Endothelial cell of umbilical vein (primary cell): ENCODE measurements at regions not wholly inside any gene's neighbourhood (a gene's known extent, or its start where the extent isn't known, plus 50 kb on each side); places are given as distances from the start of the nearest gene placed in this dataset.

ENCODE experiments used
- BruUV-seq: library from RNA; stranded (reverse); fragments of 400-500 nt; replicated peaks from 2 replicates; lab custom pipeline; 2021; lab: Mats Ljungman, UMichigan
- CTCF ChIA-PET: fragments of 300-600, 350-600 bp; sonication (Branson Sonifier 250); formaldehyde crosslinking; loops from one replicate; lab custom pipeline; 2021; ENCODE audit warnings: antibody characterized with exemption, inconsistent platforms; lab: Charles Lee
- POLR2A ChIA-PET: fragments of 300-600, 350-600 bp; sonication (Branson Sonifier 250); formaldehyde crosslinking; loops from one replicate; lab custom pipeline; 2021; ENCODE audit warnings: antibody characterized with exemption, inconsistent platforms; lab: Charles Lee
- DNase-seq: peaks from one replicate; pipeline ENCODE4 v3.0.0-alpha.2; 2011; ENCODE audit warnings: low read depth, low spot score
- FAIRE-seq: peaks from 2 replicates; lab custom pipeline; 2011; peaks lifted over from hg19 to GRCh38; lab: Jason Lieb, UNC
- H2AFZ ChIP-seq: 2 replicates; pipeline ENCODE4 v1.6.0; 2012; ENCODE audit warnings: low read depth, low read length, control low read depth, inconsistent platforms
- H3K27ac ChIP-seq: 2 replicates; pipeline ENCODE4 v1.5.1; 2011; ENCODE audit warnings: low read depth, mild to moderate bottlenecking, control low read depth, low read length, moderate library complexity; ENCODE audit not compliant: insufficient read depth
- H3K27me3 ChIP-seq, 2 experiments: 2 replicates each; pipeline versions ENCODE4 v1.6.0 to v1.6.1; 2011; ENCODE audit warnings: low read length in 2 of 2, mixed read lengths in 1 of 2; ENCODE audit not compliant: control insufficient read depth in 2 of 2, insufficient read depth in 2 of 2
- H3K36me3 ChIP-seq, 2 experiments: 2 replicates in 1 of 2; 3 replicates in 1 of 2; pipeline ENCODE4 v1.5.1; 2011; ENCODE audit warnings: low read length in 2 of 2, mild to moderate bottlenecking in 1 of 2, moderate library complexity in 1 of 2; ENCODE audit not compliant: control insufficient read depth in 2 of 2, insufficient read depth in 2 of 2; ENCODE audit errors: extremely low read depth in 1 of 2
- H3K4me1 ChIP-seq: 3 replicates; pipeline ENCODE4 v1.5.1; 2011; ENCODE audit warnings: mild to moderate bottlenecking, low read length; ENCODE audit not compliant: control insufficient read depth, insufficient read depth; ENCODE audit errors: extremely low read depth
- H3K4me2 ChIP-seq: 2 replicates; pipeline ENCODE4 v1.6.1; 2011; ENCODE audit warnings: low read length, control low read depth, mixed read lengths; ENCODE audit not compliant: insufficient read depth
- H3K4me3 ChIP-seq, 3 experiments: fragments of 200-600 bp in 1 of 3; sonication (generic), shearing (Covaris generic) in 1 of 3; replicated peaks in 1 of 3; 2 replicates each; pipeline ENCODE4 v1.5.1; 2011 to 2016; ENCODE audit warnings: control low read depth in 3 of 3, low read length in 3 of 3, mild to moderate bottlenecking in 2 of 3, inconsistent platforms in 1 of 3, low read depth in 1 of 3, moderate library complexity in 1 of 3; ENCODE audit not compliant: insufficient read depth in 1 of 3
- H3K79me2 ChIP-seq: 2 replicates; pipeline ENCODE4 v1.6.0; 2012; ENCODE audit warnings: low read length, inconsistent platforms; ENCODE audit not compliant: control insufficient read depth, insufficient read depth
- H3K9ac ChIP-seq: replicated peaks from 2 replicates; pipeline ENCODE3; 2011; ENCODE audit warnings: low read length, control low read depth; ENCODE audit not compliant: insufficient read depth; ENCODE audit errors: extremely low read depth
- H3K9me1 ChIP-seq: replicated peaks from 3 replicates; pipeline ENCODE4 v1.6.0; 2011; ENCODE audit warnings: mild to moderate bottlenecking, low read length; ENCODE audit not compliant: control insufficient read depth, insufficient read depth; ENCODE audit errors: extremely low read depth
- H3K9me3 ChIP-seq: replicated peaks from 2 replicates; pipeline ENCODE4 v1.5.1; 2012; ENCODE audit warnings: low read length, inconsistent platforms; ENCODE audit not compliant: control insufficient read depth, insufficient read depth
- H4K20me1 ChIP-seq: replicated peaks from 2 replicates; pipeline ENCODE3; 2011; ENCODE audit warnings: mild to moderate bottlenecking, low read length; ENCODE audit not compliant: control insufficient read depth, insufficient read depth; ENCODE audit errors: extremely low read depth
- EZH2 ChIP-seq: IDR thresholded peaks from 2 replicates; pipeline ENCODE4 v1.6.1; 2012; ENCODE audit warnings: borderline replicate concordance, low read depth, mild to moderate bottlenecking, moderate library complexity, low read length, inconsistent platforms; ENCODE audit not compliant: severe bottlenecking
- FOS ChIP-seq: IDR thresholded peaks from 2 replicates; pipeline ENCODE4 v1.6.1; 2011; ENCODE audit warnings: mild to moderate bottlenecking, low read length, moderate library complexity, borderline replicate concordance; ENCODE audit not compliant: insufficient read depth
- GATA2 ChIP-seq: IDR thresholded peaks from 2 replicates; pipeline ENCODE4 v1.7.0; 2011; ENCODE audit warnings: low read depth, mild to moderate bottlenecking, moderate library complexity, mixed read lengths, low read length; ENCODE audit not compliant: insufficient read length, insufficient read depth
- JUN ChIP-seq: IDR thresholded peaks from 2 replicates; pipeline ENCODE4 v1.6.1; 2011; ENCODE audit warnings: borderline replicate concordance, low read depth; ENCODE audit not compliant: insufficient read length, insufficient read depth
- MYC ChIP-seq: IDR thresholded peaks from one replicate; pipeline ENCODE4 v1.6.1; 2011; ENCODE audit warnings: mild to moderate bottlenecking, low read depth, low read length
- POLR2A ChIP-seq: IDR thresholded peaks from 2 replicates; pipeline ENCODE4 v1.6.1; 2012; ENCODE audit warnings: low read depth, mild to moderate bottlenecking, control low read depth, low read length
- POLR2AphosphoS5 ChIP-seq: IDR thresholded peaks from 2 replicates; pipeline ENCODE4 v1.6.1; 2012; ENCODE audit warnings: low read depth, mild to moderate bottlenecking, control low read depth, low read length, moderate library complexity; ENCODE audit not compliant: insufficient read depth
- dilution Hi-C: fragments of 300-500 bp; cut with MboI; formaldehyde crosslinking; loops from one replicate; pipeline ENCODE4 v1.15.0; 2019; ENCODE audit warnings: low sequenced_read_pairs; ENCODE audit not compliant: extremely low pct_ligation_motif_present
- intact Hi-C: fragments of 100-400 bp; cut with micrococcal nuclease; formaldehyde crosslinking; loops from one replicate; pipeline ENCODE4 v1.10.0; 2022
- TF ChIP-seq, protein P1 (sequence below), 2 donors: IDR thresholded peaks; 1 replicate in 1 of 2; 2 replicates in 1 of 2; pipeline ENCODE4 v1.5.1; 2011; ENCODE audit warnings: low read length in 2 of 2, mild to moderate bottlenecking in 2 of 2, moderate library complexity in 2 of 2, control low read depth in 1 of 2, inconsistent platforms in 1 of 2, low read depth in 1 of 2; ENCODE audit not compliant: insufficient read depth in 1 of 2; ENCODE audit errors: extremely low read depth in 1 of 2
- TF ChIP-seq, protein P2 (sequence below): IDR thresholded peaks from 2 replicates; pipeline ENCODE4 v1.6.1; 2011; ENCODE audit not compliant: insufficient read depth, insufficient read length

DNA sequence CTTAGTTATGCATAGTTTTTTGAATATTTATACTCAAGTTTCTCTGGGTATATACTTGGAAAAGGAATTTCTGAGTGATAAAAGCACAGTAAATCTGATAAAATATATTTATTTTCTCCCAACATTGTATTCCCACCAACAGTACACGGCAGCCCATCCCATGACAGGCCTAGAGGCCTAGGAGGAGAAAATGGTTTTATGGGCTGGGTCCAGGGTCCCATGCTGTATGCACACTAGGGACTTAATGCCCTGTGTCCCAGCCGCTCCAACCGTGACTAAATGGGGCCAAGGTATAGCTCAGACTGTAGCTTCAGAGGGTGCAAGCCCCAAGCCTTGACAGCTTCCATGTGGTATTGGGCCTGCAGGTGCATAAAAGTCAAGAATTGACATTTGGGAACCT is 1007.7 kb downstream of the DSC3 start:
- no peaks in the 10 kb centered on the region for H3K9me1 ChIP-seq
- FAIRE-seq: no peak
- intact Hi-C loops (no loop called here), dilution Hi-C loops (no loop called here)
- no TSS peak for BruUV-seq
- H3K4me2 ChIP-seq: no peak overlapping the region
- no peaks in the 10 kb centered on the region for H3K4me1 ChIP-seq
- DNase-seq: no peak
- H3K27ac ChIP-seq: no peak overlapping the region
- no peak overlapping the region for H3K4me3 ChIP-seq
- no peaks in the 10 kb centered on the region for H4K20me1 ChIP-seq
- no peaks in the 10 kb centered on the region for H3K36me3 ChIP-seq
- H2AFZ ChIP-seq: no peak overlapping the region
- peaks cover 2% of the 10 kb centered on the region for H3K9me3 ChIP-seq
- TF ChIP-seq EZH2: no peak
- no peak for TF ChIP-seq GATA2
- TF ChIP-seq POLR2AphosphoS5: no peak
- TF ChIP-seq, protein P1, sequence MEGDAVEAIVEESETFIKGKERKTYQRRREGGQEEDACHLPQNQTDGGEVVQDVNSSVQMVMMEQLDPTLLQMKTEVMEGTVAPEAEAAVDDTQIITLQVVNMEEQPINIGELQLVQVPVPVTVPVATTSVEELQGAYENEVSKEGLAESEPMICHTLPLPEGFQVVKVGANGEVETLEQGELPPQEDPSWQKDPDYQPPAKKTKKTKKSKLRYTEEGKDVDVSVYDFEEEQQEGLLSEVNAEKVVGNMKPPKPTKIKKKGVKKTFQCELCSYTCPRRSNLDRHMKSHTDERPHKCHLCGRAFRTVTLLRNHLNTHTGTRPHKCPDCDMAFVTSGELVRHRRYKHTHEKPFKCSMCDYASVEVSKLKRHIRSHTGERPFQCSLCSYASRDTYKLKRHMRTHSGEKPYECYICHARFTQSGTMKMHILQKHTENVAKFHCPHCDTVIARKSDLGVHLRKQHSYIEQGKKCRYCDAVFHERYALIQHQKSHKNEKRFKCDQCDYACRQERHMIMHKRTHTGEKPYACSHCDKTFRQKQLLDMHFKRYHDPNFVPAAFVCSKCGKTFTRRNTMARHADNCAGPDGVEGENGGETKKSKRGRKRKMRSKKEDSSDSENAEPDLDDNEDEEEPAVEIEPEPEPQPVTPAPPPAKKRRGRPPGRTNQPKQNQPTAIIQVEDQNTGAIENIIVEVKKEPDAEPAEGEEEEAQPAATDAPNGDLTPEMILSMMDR (IDR thresholded peaks at IDR 0.05; ENCODE audit: extremely low read depth in 1 of 2, insufficient read depth in 1 of 2, low read depth in 1 of 2, low read length in 2 of 2): no peak
- no peak for TF ChIP-seq FOS
- TF ChIP-seq MYC: no peak
- TF ChIP-seq POLR2A: no peak
- TF ChIP-seq JUN: no peak
- TF ChIP-seq, protein P2, sequence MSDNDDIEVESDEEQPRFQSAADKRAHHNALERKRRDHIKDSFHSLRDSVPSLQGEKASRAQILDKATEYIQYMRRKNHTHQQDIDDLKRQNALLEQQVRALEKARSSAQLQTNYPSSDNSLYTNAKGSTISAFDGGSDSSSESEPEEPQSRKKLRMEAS: no peak
- ChIA-PET CTCF (no interaction called here), POLR2A (no interaction called here)
- no peaks in the 10 kb centered on the region for H3K27me3 ChIP-seq
- H3K9ac ChIP-seq: no peak overlapping the region
- no peaks in the 10 kb centered on the region for H3K79me2 ChIP-seq
